Neural cell (in vitro differentiated cells): ENCODE measurements at regions not wholly inside any gene's neighbourhood (a gene's known extent, or its start where the extent isn't known, plus 50 kb on each side); places are given as distances from the start of the nearest gene placed in this dataset.

Experiments
- H2AFZ ChIP-seq: fragments of 200-600, 300-800 bp; sonication (generic), shearing (Covaris generic); 2 replicates; pipeline ENCODE4 v1.6.0; 2014; ENCODE audit warnings: low read depth, mild to moderate bottlenecking, antibody characterized with exemption, low read length, moderate library complexity
- H3F3A ChIP-seq: fragments of 200-600 bp; shearing (Covaris generic); 2 replicates; pipeline ENCODE4 v1.6.1; 2016; ENCODE audit warnings: mild to moderate bottlenecking, moderate library complexity, mixed read lengths, antibody characterized with exemption, low read length; ENCODE audit not compliant: insufficient read depth, poor library complexity, severe bottlenecking
- H3K27ac ChIP-seq: fragments of 200-600, 300-800 bp; sonication (generic), shearing (Covaris generic); 2 replicates; pipeline ENCODE4 v1.5.1; 2014; ENCODE audit warnings: mild to moderate bottlenecking, low read length, moderate library complexity
- H3K27me3 ChIP-seq: fragments of 300-800, 200-600 bp; sonication (generic), shearing (Covaris generic); 2 replicates; pipeline ENCODE4 v1.6.0; 2014; ENCODE audit warnings: mild to moderate bottlenecking, low read depth, low read length, moderate library complexity; ENCODE audit not compliant: insufficient read depth
- H3K36me3 ChIP-seq: fragments of 300-800, 200-600 bp; sonication (generic), shearing (Covaris generic); 2 replicates; pipeline ENCODE4 v1.5.1; 2014; ENCODE audit warnings: mild to moderate bottlenecking, antibody characterized with exemption, low read length, moderate library complexity; ENCODE audit not compliant: insufficient read depth
- H3K4me2 ChIP-seq: fragments of 300-800, 200-600 bp; sonication (generic), shearing (Covaris generic); 2 replicates; pipeline ENCODE4 v1.6.0; 2014; ENCODE audit warnings: mild to moderate bottlenecking, low read length
- H3K4me3 ChIP-seq: fragments of 300-800, 200-600 bp; sonication (generic), shearing (Covaris generic); 2 replicates; pipeline ENCODE4 v1.5.1; 2014; ENCODE audit warnings: mild to moderate bottlenecking, low read length, moderate library complexity
- H3K79me2 ChIP-seq: fragments of 200-600 bp; shearing (Covaris generic); replicated peaks from 2 replicates; pipeline ENCODE4 v1.6.0; 2014; ENCODE audit warnings: mild to moderate bottlenecking, low read length, moderate library complexity; ENCODE audit not compliant: insufficient read depth
- H3K9ac ChIP-seq: fragments of 300-800, 200-600 bp; sonication (generic), shearing (Covaris generic); 2 replicates; pipeline ENCODE4 v1.6.1; 2016; ENCODE audit warnings: mild to moderate bottlenecking, low read length, mixed read lengths
- H3K9me2 ChIP-seq: fragments of 200-600 bp; shearing (Covaris generic); 2 replicates; pipeline ENCODE4 v1.6.1; 2016; ENCODE audit warnings: mild to moderate bottlenecking, low read length, mixed read lengths; ENCODE audit not compliant: insufficient read depth
- H3K9me3 ChIP-seq: fragments of 200-600, 300-800 bp; sonication (generic), shearing (Covaris generic); 2 replicates; pipeline ENCODE4 v1.6.1; 2016; ENCODE audit warnings: mild to moderate bottlenecking, mixed run types, low read length, moderate library complexity, mixed read lengths
- H4K20me1 ChIP-seq: fragments of 200-600 bp; shearing (Covaris generic); 2 replicates; pipeline ENCODE4 v1.6.1; 2016; ENCODE audit warnings: mild to moderate bottlenecking, mixed run types; ENCODE audit not compliant: insufficient read depth
- CTCF ChIP-seq: fragments of 450-650 bp; IDR thresholded peaks from 2 replicates; pipeline ENCODE4 v1.5.1; 2014; ENCODE audit warnings: antibody characterized with exemption, mild to moderate bottlenecking, moderate library complexity; ENCODE audit not compliant: poor library complexity, severe bottlenecking
- EP300 ChIP-seq: fragments of 450-650 bp; conservative IDR thresholded peaks from 2 replicates; pipeline ENCODE4 v1.6.1; 2014; ENCODE audit warnings: antibody characterized with exemption, mild to moderate bottlenecking, moderate library complexity; ENCODE audit not compliant: poor library complexity, severe bottlenecking
- EZH2 ChIP-seq: fragments of 200-600, 300-800 bp; shearing (Covaris generic), sonication (generic); IDR thresholded peaks from 2 replicates; pipeline ENCODE4 v1.6.1; 2014; ENCODE audit warnings: antibody characterized with exemption, low read length, borderline replicate concordance, mild to moderate bottlenecking; ENCODE audit not compliant: insufficient read depth, poor library complexity, severe bottlenecking
- MXI1 ChIP-seq: fragments of 450-650 bp; conservative IDR thresholded peaks from 2 replicates; pipeline ENCODE4 v1.6.1; 2014; ENCODE audit warnings: antibody characterized with exemption, mild to moderate bottlenecking; ENCODE audit not compliant: poor library complexity, severe bottlenecking
- POLR2AphosphoS5 ChIP-seq: IDR thresholded peaks from 2 replicates; pipeline ENCODE4 v1.6.1; 2012
- RAD21 ChIP-seq: fragments of 450-650 bp; conservative IDR thresholded peaks from 2 replicates; pipeline ENCODE4 v1.6.1; 2014; ENCODE audit warnings: antibody characterized with exemption, mild to moderate bottlenecking, moderate library complexity
- REST ChIP-seq: IDR thresholded peaks from 2 replicates; pipeline ENCODE4 v1.6.1; 2012; ENCODE audit warnings: borderline replicate concordance
- SMC3 ChIP-seq: fragments of 450-650 bp; conservative IDR thresholded peaks from 2 replicates; pipeline ENCODE4 v1.6.1; 2014; ENCODE audit warnings: antibody characterized with exemption, mild to moderate bottlenecking, moderate library complexity; ENCODE audit not compliant: poor library complexity
- TAF1 ChIP-seq: IDR thresholded peaks from 2 replicates; pipeline ENCODE4 v1.6.1; 2012; ENCODE audit warnings: low read depth

DNA sequence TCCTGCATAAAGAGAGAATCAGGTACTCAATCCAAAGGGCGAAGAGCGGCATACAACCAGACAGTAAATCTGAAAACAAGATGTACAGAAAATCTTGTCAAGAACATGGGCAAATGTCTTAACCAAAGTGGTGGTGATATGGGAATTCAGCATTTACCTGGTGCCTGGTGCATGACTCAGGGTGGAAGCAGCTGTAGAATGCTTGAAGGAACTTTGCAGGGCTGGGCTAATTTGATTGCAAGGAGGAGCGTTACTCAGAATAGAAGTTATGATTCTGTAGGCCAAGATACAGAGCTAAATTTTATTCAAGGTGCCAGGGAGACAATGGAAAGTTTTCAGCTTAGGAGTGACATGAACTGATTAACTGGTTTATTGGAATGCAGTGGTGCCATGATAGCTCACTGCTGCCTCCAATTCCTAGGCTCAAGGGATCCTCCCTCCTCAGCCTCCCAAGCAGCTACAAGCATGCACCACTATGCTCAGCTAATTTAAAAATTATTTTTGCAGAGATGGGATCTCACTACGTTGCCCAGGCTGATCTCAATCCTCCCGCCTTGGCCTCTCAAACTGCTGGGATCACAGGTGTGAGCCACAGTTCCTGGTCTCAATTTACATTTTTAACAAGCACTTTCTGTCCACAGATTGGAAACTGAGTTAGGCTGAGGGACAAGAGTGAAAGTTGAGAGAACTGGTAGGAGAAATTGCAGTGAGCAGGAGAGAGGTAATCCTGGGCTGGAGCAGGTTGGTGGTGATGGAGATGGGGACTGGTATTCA lies 91.5 kb upstream of the TBC1D5 start:
- H2AFZ ChIP-seq = no peak overlapping the region
- no peaks in the 10 kb centered on the region for H3K27me3 ChIP-seq
- no peak overlapping the region for H3K4me3 ChIP-seq
- H4K20me1 ChIP-seq = no peaks in the 10 kb centered on the region
- no peak overlapping the region for H3K4me2 ChIP-seq
- no peaks in the 10 kb centered on the region for H3K9me2 ChIP-seq
- no peaks in the 10 kb centered on the region for H3K79me2 ChIP-seq
- no peaks in the 10 kb centered on the region for H3F3A ChIP-seq
- H3K36me3 ChIP-seq = no peaks in the 10 kb centered on the region
- TF ChIP-seq CTCF (no peak), TAF1 (no peak), SMC3 (no peak), MXI1 (no peak), EP300 (no peak), EZH2 (no peak), POLR2AphosphoS5 (no peak), RAD21 (no peak), REST (no peak)
- H3K9ac ChIP-seq = no peak overlapping the region
- no peak overlapping the region for H3K27ac ChIP-seq
- no peaks in the 10 kb centered on the region for H3K9me3 ChIP-seq

DNA sequence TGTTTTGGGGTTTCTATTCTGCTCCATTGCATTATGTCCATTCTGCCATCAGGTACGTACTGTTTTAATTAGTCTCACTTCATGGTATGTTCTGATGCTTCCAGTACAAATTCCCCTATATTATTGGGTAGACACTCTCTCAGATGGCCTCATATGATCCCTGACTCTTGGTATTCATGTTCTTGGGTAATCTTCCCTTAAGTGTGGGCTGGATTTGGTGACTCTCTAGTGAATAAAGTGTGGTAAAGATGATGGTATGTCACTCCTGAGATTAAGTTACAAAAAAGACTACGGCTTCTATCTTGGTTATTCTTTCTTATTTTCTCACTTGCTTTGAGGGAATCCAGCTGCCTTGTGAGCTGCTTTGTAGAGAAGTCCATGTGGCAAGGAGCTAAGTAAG lies 89.6 kb upstream of the TBC1D5 start:
- Histone ChIP-seq H3K9me2 (no peaks in the 10 kb centered on the region), H2AFZ (no peak overlapping the region), H3K36me3 (no peaks in the 10 kb centered on the region), H3F3A (no peaks in the 10 kb centered on the region), H4K20me1 (no peaks in the 10 kb centered on the region), H3K4me3 (no peak overlapping the region), H3K79me2 (no peaks in the 10 kb centered on the region), H3K9ac (no peak overlapping the region), H3K9me3 (no peaks in the 10 kb centered on the region), H3K27me3 (no peaks in the 10 kb centered on the region), H3K4me2 (no peak overlapping the region), H3K27ac (no peak overlapping the region)
- TF ChIP-seq POLR2AphosphoS5 (no peak), CTCF (no peak), RAD21 (no peak), TAF1 (no peak)
